Prostate gland (tissue), 2 donors: ENCODE measurements at regions not wholly inside any gene's neighbourhood (a gene's known extent, or its start where the extent isn't known, plus 50 kb on each side); places are given as distances from the start of the nearest gene placed in this dataset.

Experiments used
- DNase-seq: peaks from one replicate; pipeline ENCODE4 v3.0.0-alpha.2; 2019; ENCODE audit warnings: low spot score
- H3K27ac ChIP-seq, 2 donors: fragments of 200-600 bp; sonication (generic); 2 replicates each; pipeline ENCODE4 v1.5.1; 2017 to 2019
- H3K27me3 ChIP-seq: fragments of 200-600 bp; sonication (generic); replicated peaks from 2 replicates; pipeline ENCODE4 v1.5.1; 2019; ENCODE audit not compliant: insufficient read depth
- H3K36me3 ChIP-seq, 2 donors: fragments of 200-600 bp; sonication (generic); 1 replicate in 1 of 2; 2 replicates in 1 of 2; pipeline versions ENCODE4 v1.5.1 to v1.8.1; 2017 to 2019
- H3K4me1 ChIP-seq: fragments of 200-600 bp; sonication (generic); replicated peaks from 2 replicates; pipeline ENCODE4 v1.5.1; 2019
- H3K4me3 ChIP-seq, 2 donors: fragments of 200-600 bp; sonication (generic); 2 replicates each; pipeline ENCODE4 v1.5.1; 2017 to 2019
- H3K9me3 ChIP-seq: fragments of 200-600 bp; sonication (generic); 2 replicates; pipeline ENCODE4 v1.5.1; 2017
- POLR2A ChIP-seq: fragments of 450-650 bp; IDR thresholded peaks from one replicate; pipeline ENCODE4 v1.6.1; 2016; ENCODE audit warnings: antibody characterized with exemption, mild to moderate bottlenecking
- POLR2AphosphoS5 ChIP-seq: sonication (generic); formaldehyde crosslinking; IDR thresholded peaks from one replicate; pipeline ENCODE4 v1.6.1; 2017; ENCODE audit warnings: antibody characterized with exemption
- WGBS: methylation state at CpG from one replicate; pipeline ENCODE4 v1.1.5; 2018; 5-methylcytosine and 5-hydroxymethylcytosine counted together
- intact Hi-C: fragments of 100-400 bp; cut with DNase I; formaldehyde crosslinking; loops from one replicate; pipeline ENCODE4 v1.14.2; 2022
- TF ChIP-seq, protein P1 (sequence below), 4 experiments: fragments of 200-600 bp in 2 of 4; fragments of 450-650 bp in 2 of 4; sonication (generic) in 2 of 4; IDR thresholded peaks; 1 replicate in 3 of 4; 2 replicates in 1 of 4; pipeline ENCODE4 v1.5.1; 2016 to 2019; ENCODE audit warnings: antibody characterized with exemption in 4 of 4, mild to moderate bottlenecking in 2 of 4, moderate library complexity in 2 of 4

DNA sequence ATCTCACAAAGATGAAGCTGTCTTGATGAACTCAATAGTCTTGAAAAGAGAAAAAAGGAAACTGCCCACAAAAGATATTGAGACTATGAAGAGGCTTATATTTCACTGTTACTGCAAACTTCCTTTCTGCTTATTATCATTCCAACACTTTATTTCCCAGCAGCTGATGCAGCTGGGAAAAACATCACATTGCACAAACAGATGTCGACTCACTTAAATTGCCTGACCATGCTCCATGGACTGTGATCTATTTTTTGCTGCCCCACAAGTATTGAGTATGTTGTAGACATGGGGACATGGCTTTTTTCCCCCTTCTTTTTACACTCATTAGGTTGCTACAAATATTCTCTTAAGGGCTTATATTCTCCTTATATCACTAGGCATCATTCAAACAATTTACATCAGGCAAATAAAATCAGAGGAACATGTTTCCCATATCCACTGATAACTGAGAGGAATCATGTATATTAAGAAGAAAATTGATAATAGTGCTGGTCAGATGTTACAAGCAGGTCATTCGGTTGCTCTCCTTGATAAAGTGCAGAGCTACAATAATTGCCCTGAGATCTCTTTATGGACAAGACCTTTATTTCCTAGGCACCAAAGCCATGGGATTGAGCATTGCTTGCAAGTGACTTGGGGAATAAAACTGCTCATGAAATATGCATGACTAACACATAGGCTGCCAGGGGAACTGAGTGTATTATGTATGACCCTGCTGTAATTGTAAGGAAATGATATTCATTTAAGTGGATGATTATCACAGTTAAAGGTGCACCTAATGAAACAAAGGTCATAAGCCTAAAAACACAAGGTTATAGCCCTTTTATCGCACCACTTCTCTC lies 509.9 kb downstream of the ZNF608 start:
- TF ChIP-seq, protein P1, sequence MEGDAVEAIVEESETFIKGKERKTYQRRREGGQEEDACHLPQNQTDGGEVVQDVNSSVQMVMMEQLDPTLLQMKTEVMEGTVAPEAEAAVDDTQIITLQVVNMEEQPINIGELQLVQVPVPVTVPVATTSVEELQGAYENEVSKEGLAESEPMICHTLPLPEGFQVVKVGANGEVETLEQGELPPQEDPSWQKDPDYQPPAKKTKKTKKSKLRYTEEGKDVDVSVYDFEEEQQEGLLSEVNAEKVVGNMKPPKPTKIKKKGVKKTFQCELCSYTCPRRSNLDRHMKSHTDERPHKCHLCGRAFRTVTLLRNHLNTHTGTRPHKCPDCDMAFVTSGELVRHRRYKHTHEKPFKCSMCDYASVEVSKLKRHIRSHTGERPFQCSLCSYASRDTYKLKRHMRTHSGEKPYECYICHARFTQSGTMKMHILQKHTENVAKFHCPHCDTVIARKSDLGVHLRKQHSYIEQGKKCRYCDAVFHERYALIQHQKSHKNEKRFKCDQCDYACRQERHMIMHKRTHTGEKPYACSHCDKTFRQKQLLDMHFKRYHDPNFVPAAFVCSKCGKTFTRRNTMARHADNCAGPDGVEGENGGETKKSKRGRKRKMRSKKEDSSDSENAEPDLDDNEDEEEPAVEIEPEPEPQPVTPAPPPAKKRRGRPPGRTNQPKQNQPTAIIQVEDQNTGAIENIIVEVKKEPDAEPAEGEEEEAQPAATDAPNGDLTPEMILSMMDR (IDR thresholded peaks at IDR 0.05): no peak
- no peak for TF ChIP-seq POLR2AphosphoS5
- no peak for TF ChIP-seq POLR2A
- WGBS: 85% methylated on average over 3 of the region's 3 CpGs
- no peak overlapping the region for H3K4me3 ChIP-seq
- no peak for DNase-seq
- no peaks in the 10 kb centered on the region for H3K4me1 ChIP-seq
- intact Hi-C loops: no loop called here
- H3K27me3 ChIP-seq: no peaks in the 10 kb centered on the region
- H3K36me3 ChIP-seq: no peaks in the 10 kb centered on the region
- H3K27ac ChIP-seq: no peak overlapping the region
- no peaks in the 10 kb centered on the region for H3K9me3 ChIP-seq

DNA sequence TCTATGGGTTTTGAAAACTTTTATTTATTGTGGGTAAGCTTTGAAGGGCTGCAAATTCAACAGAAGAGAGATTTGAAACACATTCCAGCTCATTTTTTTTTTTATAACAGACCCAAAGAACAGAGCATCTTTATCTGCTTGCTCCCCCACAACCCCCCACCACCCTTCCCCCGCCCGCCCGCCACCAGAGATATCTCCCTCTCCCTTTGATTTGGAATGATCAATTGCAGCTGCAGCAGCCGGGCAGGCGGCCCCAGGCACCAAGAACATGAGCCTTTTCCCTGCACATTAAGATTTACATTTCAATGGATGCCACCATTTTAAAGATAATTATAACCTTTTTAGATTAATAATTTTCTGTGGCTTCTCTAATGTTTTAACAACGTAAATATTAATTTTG lies 510.9 kb downstream of the ZNF608 start:
- intact Hi-C loops: no loop called here

DNA sequence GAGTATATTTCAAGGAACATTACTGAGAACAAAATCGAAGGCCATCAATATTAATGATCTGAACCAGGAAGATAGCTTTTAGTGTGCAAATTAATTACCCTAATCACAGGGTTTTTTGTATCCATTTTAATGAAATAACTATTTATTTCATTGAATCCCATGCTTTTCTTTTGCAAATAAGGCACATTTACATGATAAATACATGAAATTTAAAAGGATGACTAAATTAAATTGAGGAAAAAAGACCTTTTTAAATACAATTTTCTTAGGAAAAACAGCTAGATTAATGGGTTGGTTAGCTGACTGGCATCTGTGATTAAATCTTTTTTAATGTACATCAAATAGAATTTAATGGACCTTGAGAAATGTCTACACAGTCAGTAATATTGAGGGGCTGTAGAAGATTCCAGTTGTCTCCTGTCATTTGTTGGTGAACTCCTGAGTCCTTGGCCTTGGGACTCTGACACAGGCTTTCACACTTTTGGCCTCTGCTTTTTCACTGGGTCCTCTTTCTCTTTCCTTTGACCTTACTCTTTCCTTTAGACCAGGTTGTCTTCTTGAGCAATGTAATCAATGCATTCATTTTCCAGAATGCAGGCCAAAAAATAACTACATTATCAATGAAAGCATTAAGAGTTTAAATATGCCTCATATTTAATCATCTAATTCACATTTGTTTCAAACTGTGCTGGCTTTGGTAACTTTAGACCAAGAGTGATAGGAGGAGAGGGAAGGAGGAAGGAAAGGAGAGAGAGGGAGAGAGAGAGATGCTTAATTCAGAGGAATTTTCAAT lies 511.5 kb downstream of the ZNF608 start:
- no peak overlapping the region for H3K4me3 ChIP-seq
- 86% methylated on average over 1 of the region's 1 CpG for WGBS
- H3K36me3 ChIP-seq: no peaks in the 10 kb centered on the region
- no peaks in the 10 kb centered on the region for H3K27me3 ChIP-seq
- H3K9me3 ChIP-seq: no peaks in the 10 kb centered on the region
- no peaks in the 10 kb centered on the region for H3K4me1 ChIP-seq
- TF ChIP-seq, protein P1 (IDR thresholded peaks at IDR 0.05): no peak
- TF ChIP-seq POLR2AphosphoS5 (no peak), POLR2A (no peak)
- H3K27ac ChIP-seq: no peak overlapping the region
- no peak for DNase-seq
- intact Hi-C loops: no loop called here

More for the DNA sequence above, 510.9 kb downstream of the ZNF608 start:
- H3K9me3 ChIP-seq: no peaks in the 10 kb centered on the region
- H3K27me3 ChIP-seq: no peaks in the 10 kb centered on the region
- DNase-seq: no peak
- no peaks in the 10 kb centered on the region for H3K4me1 ChIP-seq
- no peak overlapping the region for H3K4me3 ChIP-seq
- TF ChIP-seq POLR2A (no peak), POLR2AphosphoS5 (no peak)
- TF ChIP-seq, protein P1 (IDR thresholded peaks at IDR 0.05): no peak
- no peak overlapping the region for H3K27ac ChIP-seq
- H3K36me3 ChIP-seq: no peaks in the 10 kb centered on the region
- WGBS: 96% methylated on average over 6 of the region's 6 CpGs

DNA sequence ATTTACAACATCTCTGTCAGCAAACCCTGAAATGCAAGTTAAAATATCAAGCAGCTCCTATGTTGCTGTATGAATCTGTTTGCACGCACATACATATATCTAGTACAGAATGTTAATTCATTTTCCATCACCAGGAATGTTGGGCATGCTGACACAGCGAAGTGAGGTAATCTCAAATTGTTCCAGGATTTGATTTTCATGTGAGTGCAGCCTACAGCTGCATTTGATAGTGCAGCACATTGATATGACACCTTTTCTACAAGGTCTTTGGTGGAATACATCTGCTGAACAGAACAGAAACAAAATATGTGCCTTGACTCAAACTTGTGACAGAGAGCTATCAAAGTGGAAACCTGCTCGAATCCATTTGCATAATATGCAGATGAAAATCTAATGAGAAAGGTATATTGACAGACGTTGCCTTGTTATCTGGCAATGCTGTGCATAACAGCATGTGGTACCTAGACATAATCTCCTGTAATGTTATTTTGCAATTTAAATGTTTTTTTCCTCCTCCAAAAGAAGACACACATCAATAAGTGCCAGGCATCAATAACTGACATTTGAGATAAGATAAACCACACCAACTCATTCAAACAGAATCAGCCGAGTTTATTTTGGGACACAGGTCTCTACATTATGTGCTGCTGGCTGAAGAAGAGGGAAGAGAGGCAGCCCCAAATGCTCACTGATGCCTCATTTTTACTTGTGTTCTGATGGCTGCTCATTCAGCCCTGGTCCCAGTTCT lies 512.2 kb downstream of the ZNF608 start:
- Histone ChIP-seq H3K27me3 (no peaks in the 10 kb centered on the region), H3K4me1 (no peaks in the 10 kb centered on the region), H3K4me3 (no peak overlapping the region), H3K27ac (no peak overlapping the region), H3K9me3 (no peaks in the 10 kb centered on the region), H3K36me3 (no peaks in the 10 kb centered on the region)
- intact Hi-C loops: no loop called here
- no peak for DNase-seq
- WGBS: 78% methylated on average over 5 of the region's 5 CpGs
- TF ChIP-seq POLR2A (no peak), POLR2AphosphoS5 (no peak)
- TF ChIP-seq, protein P1 (IDR thresholded peaks at IDR 0.05): no peak
